DMS153 (cell line): ENCODE measurements at regions not wholly inside any gene's neighbourhood (a gene's known extent, or its start where the extent isn't known, plus 50 kb on each side); places are given as distances from the start of the nearest gene placed in this dataset.

Source experiments
- DNase-seq: peaks from one replicate; lab custom pipeline; 2025; lab: John Stamatoyannopoulos, UW

DNA sequence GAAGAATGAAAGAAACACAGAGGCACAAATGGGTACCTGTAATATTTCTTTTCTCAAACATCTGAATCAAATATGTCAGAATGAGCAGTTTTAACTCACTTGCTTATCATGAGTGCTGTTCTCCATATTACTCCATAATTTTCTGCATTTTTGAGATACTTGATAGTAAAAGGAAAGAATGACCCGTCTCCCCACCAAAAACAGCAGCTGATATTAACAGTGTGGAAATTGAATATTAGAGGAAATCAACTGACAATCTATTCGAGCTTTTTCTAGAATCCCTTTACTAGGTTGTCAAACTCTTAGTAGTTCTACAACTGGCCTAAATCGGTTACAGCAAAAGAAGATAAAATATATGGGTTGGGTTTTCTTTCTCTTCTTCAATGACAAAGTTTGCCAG lies 49.9 kb upstream of the HELT start:
- DNase-seq = no peak
